Keratinocyte (primary cell): ENCODE measurements at regions not wholly inside any gene's neighbourhood (a gene's known extent, or its start where the extent isn't known, plus 50 kb on each side); places are given as distances from the start of the nearest gene placed in this dataset.

ENCODE experiments used
- EZH2 ChIP-seq: IDR thresholded peaks from one replicate; pipeline ENCODE4 v1.6.1; 2012; ENCODE audit warnings: inconsistent platforms, mild to moderate bottlenecking, low read length, moderate library complexity
- TF ChIP-seq, protein P1 (sequence below), 3 experiments: IDR thresholded peaks in 1 of 3; conservative IDR thresholded peaks in 1 of 3; optimal IDR thresholded peaks in 1 of 3; 2 replicates in 2 of 3; 3 replicates in 1 of 3; pipeline versions ENCODE3 to v1.5.1; 2011; ENCODE audit warnings: low read length in 3 of 3, mild to moderate bottlenecking in 3 of 3, moderate library complexity in 2 of 3, control low read depth in 1 of 3, inconsistent platforms in 1 of 3; ENCODE audit not compliant: insufficient read depth in 2 of 3; ENCODE audit errors: extremely low read depth in 1 of 3

DNA sequence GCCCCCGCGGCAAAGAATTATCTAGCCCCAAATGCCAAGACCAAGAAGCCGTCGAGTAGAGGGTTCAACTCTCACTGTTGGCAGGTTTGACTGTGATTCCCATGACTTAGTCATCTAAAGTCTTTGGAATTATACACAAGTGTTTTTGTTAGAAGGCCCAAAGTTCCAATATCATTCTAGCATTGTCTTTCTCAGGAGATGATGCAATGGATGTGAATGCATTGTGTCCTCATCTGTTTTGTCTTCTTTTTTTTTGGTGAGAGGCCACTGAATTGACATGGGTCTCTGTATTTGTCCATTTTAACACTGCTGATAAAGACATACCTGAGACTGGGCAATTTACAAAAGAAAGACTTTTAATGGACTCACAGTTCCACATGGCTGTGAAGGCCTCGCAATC lies 290.5 kb upstream of the ZFP64 start:
- TF ChIP-seq, protein P1, sequence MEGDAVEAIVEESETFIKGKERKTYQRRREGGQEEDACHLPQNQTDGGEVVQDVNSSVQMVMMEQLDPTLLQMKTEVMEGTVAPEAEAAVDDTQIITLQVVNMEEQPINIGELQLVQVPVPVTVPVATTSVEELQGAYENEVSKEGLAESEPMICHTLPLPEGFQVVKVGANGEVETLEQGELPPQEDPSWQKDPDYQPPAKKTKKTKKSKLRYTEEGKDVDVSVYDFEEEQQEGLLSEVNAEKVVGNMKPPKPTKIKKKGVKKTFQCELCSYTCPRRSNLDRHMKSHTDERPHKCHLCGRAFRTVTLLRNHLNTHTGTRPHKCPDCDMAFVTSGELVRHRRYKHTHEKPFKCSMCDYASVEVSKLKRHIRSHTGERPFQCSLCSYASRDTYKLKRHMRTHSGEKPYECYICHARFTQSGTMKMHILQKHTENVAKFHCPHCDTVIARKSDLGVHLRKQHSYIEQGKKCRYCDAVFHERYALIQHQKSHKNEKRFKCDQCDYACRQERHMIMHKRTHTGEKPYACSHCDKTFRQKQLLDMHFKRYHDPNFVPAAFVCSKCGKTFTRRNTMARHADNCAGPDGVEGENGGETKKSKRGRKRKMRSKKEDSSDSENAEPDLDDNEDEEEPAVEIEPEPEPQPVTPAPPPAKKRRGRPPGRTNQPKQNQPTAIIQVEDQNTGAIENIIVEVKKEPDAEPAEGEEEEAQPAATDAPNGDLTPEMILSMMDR (optimal IDR thresholded peaks at IDR 0.05 in 1 of 3, IDR thresholded peaks at IDR 0.05 in 1 of 3, conservative IDR thresholded peaks at IDR 0.05 in 1 of 3; ENCODE audit: extremely low read depth in 1 of 3, insufficient read depth in 2 of 3, low read length in 3 of 3), result no peak
- no peak for TF ChIP-seq EZH2
